GM06990 (cell line): ENCODE measurements at regions not wholly inside any gene's neighbourhood (a gene's known extent, or its start where the extent isn't known, plus 50 kb on each side); places are given as distances from the start of the nearest gene placed in this dataset.
"Not testable (repeated sequence)": the region's sequence is repeated elsewhere in the genome, so short reads cannot be mapped to it uniquely, and the experiment has no call there.

ENCODE experiments used
- DNase-seq: peaks from one replicate; pipeline ENCODE4 v3.0.0-alpha.2; 2011; ENCODE audit not compliant: insufficient read length; ENCODE audit errors: extremely low read depth
- H3K27me3 ChIP-seq: replicated peaks from 2 replicates; pipeline ENCODE4 v1.6.0; 2011; ENCODE audit warnings: low read length; ENCODE audit not compliant: control insufficient read depth, insufficient read depth
- H3K36me3 ChIP-seq: 2 replicates; pipeline ENCODE4 v1.5.1; 2011; ENCODE audit warnings: low read length; ENCODE audit not compliant: control insufficient read depth, insufficient read depth
- H3K4me3 ChIP-seq: replicated peaks from 2 replicates; pipeline ENCODE4 v1.5.1; 2011; ENCODE audit warnings: low read depth, mild to moderate bottlenecking, control low read depth, low read length
- CTCF ChIP-seq: IDR thresholded peaks from 2 replicates; pipeline ENCODE4 v1.5.1; 2011; ENCODE audit warnings: low read length, control low read depth, mild to moderate bottlenecking, inconsistent platforms; ENCODE audit not compliant: insufficient read depth, poor library complexity, severe bottlenecking

- no peaks in the 10 kb centered on the region for H3K36me3 ChIP-seq
- no peak for TF ChIP-seq CTCF
- H3K4me3 ChIP-seq, result no peak overlapping the region
- no peak for DNase-seq
- no peaks in the 10 kb centered on the region for H3K27me3 ChIP-seq
Observed at GRCh38 chr3:74200952-74201351, 413.5 kb downstream of the CNTN3 start.

GRCh38 chr3:74178664-74179063, 435.8 kb downstream of the CNTN3 start:
- H3K36me3 ChIP-seq, H3K27me3 ChIP-seq, H3K4me3 ChIP-seq, DNase-seq: not testable (repeated sequence)

- Histone ChIP-seq H3K36me3 (no peaks in the 10 kb centered on the region), H3K4me3 (no peak overlapping the region), H3K27me3 (no peaks in the 10 kb centered on the region)
- DNase-seq, result no peak
- no peak for TF ChIP-seq CTCF
Observed at GRCh38 chr3:74173090-74173489, 441.4 kb downstream of the CNTN3 start.

GRCh38 chr3:74167926-74168325, 446.5 kb downstream of the CNTN3 start:
- no peak for DNase-seq
- Histone ChIP-seq H3K36me3 (no peaks in the 10 kb centered on the region), H3K27me3 (no peaks in the 10 kb centered on the region), H3K4me3 (no peak overlapping the region)
- TF ChIP-seq CTCF, result no peak

GRCh38 chr3:74165211-74165610, 449.2 kb downstream of the CNTN3 start:
- H3K27me3 ChIP-seq, result no peaks in the 10 kb centered on the region
- no peak for TF ChIP-seq CTCF
- no peak overlapping the region for H3K4me3 ChIP-seq
- DNase-seq, result no peak
- H3K36me3 ChIP-seq, result no peaks in the 10 kb centered on the region

GRCh38 chr3:74149466-74149865, 465.0 kb downstream of the CNTN3 start:
- TF ChIP-seq CTCF, result no peak
- Histone ChIP-seq H3K36me3 (no peaks in the 10 kb centered on the region), H3K4me3 (no peak overlapping the region), H3K27me3 (no peaks in the 10 kb centered on the region)
- no peak for DNase-seq
